Limb (tissue), 2 donors: ENCODE measurements at regions not wholly inside any gene's neighbourhood (a gene's known extent, or its start where the extent isn't known, plus 50 kb on each side); places are given as distances from the start of the nearest gene placed in this dataset.

Source experiments
- DNase-seq, 2 donors: peaks; one replicate each; pipeline ENCODE4 v3.0.0-alpha.2; 2016; ENCODE audit errors: extremely low spot score in 2 of 2

DNA sequence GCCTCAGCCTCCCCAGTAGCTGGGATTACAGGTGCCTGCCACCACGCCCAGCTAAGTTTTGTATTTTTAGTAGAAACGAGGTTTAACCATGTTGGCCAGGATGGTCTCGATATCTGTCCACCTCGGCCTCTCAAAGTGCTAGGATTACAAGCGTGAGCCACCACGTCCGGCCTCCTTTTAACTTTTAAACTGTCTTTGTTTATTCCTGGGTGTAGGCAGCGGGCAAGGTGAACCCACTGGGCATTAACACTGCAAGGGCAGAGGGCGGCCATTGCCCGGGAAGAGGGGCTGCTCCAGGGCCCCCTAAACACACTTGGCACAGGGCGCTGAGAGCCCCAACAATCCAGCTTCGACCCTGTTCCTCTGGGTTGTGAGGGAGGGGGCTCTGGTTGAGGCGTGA lies 693.6 kb downstream of the BRD1 start:
- DNase-seq: no peak

DNA sequence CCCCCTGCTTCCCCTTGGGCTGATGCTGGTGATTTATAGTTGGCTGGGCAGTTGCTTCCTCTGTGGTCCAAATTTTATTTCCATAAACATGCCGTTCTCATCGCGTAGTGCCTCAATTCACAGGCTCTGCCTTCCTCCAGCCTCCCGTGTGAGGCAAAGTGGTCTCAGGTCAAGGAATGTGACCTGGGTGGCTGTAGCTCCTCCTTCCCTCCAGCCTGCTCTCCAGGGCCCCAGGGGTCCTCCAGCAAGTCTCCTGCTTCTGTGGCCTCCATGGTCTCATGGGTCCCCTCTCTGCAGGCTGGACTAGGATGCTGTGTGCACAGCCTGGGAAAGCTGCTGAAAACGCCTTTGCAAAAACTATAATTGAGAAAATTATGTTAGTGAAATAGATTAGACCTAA lies 694.1 kb downstream of the BRD1 start:
- DNase-seq: no peak

DNA sequence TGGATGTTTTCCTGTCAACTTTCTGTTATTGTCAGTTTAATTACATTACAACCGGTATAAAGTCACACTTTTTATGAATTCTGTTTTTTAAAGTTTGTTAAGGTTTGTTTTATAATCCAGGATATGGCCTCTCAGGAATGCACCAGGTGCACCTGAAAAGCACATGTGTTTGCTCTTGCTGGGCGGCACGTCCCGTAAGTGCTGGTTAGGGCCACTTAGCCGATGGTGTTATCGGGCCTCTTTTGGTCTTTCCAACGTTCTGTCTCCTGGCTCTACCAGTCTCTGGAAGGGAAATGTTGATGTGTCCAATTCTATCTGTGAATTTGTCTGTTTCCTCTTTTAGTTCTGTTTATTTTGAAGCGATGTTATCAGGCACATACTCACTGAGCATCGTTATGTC lies 695.7 kb downstream of the BRD1 start:
- no peak for DNase-seq

DNA sequence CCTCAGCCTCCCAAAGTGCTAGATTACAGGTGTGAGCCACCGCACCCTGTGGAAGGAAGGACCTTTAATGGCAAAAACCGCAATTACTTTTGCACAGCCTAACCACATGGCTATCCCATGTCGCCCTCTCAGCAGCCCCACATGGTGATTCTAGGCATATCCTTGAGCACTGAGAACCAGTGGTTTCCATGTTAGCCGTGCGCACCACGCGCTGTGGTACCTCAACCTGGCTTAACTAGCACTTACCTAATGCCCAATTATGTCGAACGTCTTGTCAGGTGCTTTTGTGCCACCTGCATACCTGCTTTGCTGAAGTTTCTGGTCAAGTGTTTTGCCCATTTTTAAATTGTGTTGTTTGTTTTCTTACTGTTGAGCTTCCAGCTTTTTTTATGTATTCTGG lies 697.9 kb downstream of the BRD1 start:
- no peak for DNase-seq

DNA sequence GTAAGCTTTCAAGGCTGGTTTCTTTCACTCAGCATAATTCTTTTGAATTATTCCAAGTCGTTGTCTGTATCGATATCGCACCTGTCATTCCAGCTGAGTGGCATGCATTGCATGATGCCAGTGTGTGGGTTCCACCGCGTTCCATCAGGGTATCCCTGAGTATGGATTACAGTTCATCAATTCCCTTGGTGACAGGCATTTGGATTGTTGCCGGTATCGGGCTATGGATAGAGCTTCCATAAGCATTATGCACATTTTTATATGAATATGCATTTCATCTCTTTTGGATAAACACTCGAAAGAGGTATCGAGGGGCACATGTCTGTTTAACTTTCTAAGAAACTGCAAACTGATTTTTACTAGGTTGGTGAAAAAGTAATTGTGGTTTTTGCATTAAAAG lies 698.8 kb downstream of the BRD1 start:
- DNase-seq: no peak

DNA sequence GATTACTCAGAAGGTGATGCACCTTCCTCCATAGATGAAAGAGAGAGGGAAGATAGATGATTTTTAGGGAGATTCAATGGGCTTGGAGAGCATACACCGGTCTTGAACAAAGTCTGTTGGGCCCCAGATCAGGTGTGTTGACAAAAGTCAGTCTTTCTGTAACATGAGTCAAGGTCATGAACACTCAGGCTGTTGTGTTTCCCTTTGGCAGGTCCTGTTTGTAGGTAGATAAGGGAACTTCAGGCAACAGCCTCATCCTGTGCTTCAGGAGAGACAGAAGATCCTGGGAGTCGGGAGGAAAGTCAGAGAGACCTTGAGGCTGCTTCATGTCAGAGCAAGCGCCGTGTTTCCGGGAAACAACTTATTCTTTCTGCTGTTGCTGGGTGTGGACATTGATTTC lies 703.1 kb downstream of the BRD1 start:
- DNase-seq: no peak

DNA sequence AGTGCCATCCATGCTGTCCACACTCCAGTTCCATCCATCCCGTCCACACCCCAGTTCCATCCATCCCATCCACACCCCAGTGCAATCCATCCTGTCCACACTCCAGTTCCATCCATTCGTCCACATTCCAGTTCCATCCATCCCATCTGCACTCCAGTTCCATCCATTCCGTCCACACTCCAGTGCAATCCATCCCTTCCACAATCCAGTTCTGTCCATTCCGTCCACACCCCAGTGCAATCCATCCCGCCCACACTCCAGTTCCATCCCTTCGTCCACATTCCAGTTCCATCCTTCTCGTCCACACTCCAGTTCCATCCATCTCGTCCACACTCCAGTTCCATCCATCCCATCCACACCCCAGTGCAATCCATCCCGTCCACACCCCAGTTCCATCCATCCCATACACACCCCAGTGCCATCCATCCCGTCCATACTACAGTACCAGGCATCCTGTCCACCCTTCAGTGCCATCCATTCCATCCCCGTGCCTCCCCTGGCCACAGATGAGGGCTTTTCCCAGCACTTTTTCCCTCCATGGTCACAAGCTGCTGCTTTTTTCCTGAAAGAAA lies 704.0 kb downstream of the BRD1 start:
- DNase-seq: no peak

DNA sequence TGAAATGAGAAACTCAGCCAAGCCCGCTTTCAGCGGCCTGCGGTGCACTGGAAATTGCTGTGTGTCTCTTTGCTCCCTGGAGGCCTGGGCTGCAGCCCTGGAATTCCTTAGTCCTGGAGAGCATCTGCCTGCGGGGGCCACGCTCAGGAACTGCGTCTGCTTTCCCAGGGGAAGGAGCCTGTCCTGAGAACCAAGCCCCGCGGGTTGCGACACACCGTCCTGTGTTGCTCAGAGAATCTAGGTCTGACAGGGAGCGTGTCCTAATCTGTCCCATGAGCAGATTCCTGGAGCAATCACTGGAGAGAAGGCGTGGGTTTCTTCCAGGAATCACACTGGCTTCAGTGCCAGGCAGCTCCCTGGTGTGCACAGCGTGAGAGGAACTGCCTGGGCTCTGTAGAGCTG lies 708.1 kb downstream of the BRD1 start:
- no peak for DNase-seq

DNA sequence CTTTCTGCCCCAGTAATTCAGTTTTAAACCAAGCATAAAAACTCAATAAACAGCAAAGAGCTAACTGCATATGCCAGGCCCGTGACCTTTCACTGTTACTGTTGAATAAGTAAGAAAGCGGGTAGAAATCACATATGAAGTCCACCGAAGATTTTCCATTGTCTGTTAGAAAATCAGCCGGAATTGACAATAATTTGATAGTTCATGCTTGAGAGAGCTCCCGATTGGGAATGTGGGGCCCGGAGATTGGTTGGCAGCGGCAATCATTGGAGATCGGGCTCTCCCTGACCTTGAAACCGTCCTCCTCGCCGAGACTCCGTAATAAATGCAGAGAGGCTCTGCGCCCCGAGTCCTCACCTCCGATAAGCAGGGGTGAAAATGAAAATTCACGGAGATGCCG lies 709.6 kb downstream of the BRD1 start:
- no peak for DNase-seq

DNA sequence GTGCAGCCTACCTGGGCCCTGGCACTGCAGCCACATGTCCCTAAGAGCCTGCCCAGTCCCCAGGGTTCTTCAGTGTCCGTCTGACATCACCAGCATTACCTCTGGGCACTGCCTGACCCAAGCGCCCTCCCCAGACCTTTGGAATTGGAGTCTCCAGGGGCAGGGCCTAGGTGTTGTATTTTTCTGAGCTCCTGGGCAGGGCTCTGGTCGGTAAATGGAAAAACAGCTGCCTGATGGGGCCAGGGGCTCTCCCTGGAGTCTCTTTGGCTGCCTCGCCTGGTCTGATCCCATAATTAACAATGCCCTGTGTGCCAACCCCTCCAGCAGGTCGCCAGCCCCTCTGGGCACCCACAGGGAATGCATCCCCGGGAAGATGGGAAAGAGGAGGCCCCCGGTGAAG lies 710.2 kb downstream of the BRD1 start:
- no peak for DNase-seq

DNA sequence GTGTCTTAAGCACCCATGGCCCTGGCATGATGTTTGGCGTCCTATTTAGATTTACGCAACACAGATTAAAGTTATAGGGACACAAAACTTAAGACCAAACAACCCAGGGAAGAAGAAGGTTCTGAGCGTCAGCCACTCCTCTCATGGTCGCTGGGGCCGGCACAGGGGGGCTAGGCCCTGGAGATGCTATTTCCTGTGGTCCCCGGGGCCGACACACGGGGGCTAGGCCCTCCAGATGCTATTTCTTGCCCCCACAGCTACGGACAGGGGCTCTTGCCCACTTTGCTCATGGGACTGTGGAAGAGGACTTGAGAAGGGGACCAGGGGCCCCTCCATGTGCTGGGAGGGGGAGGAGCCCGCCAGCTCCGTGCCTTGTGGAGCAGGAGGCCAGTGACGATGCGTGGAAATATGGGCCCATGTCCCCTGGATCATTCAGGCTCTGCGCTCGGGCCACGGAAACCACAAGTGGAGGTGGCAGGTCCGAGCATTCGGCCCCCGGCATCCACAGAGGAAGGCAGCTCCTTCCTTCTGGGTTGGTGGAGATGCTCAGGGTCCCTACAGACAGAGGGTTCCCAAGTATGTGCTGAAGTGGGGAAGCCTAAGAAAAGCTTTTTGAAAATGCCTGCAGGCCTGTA lies 711.1 kb downstream of the BRD1 start:
- no peak for DNase-seq

DNA sequence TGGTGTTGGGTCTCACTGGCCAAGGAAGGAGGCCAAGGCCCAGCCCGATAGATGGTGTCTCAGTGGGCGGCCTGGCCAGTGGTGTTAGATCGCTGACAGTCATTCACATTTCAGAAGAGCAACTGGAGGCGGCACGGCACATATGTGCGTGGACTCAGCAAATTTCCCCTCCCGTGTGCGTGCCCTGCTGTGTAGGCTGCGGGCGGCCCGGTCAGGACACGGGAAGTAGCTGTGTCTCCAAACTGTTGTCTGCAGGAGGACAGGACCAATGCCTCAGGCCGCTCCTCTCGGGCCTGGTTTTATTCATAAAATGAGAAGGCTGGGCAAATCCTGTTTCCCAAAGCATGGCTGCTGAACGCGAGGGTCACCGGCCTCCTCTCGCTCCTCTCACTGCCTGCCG lies 711.7 kb downstream of the BRD1 start:
- no peak for DNase-seq

DNA sequence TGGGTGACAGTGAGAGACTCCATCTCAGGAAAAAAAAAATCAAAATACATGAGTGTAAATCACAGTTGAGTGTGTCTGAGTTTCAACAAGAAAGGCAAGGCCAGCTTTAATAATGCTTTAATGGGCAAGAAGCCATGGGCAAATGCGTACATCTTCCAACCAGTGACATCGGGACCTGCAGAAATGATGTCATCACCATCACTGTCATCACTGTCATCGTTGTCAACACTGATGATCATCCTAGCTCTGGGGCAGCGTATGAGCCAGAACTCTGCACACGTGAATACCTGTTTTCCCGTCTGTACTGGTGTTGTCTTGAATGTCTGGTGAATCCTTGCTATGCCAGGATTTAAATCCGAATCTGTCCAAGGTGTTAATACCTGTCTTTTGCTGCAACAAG lies 712.5 kb downstream of the BRD1 start:
- DNase-seq: no peak

DNA sequence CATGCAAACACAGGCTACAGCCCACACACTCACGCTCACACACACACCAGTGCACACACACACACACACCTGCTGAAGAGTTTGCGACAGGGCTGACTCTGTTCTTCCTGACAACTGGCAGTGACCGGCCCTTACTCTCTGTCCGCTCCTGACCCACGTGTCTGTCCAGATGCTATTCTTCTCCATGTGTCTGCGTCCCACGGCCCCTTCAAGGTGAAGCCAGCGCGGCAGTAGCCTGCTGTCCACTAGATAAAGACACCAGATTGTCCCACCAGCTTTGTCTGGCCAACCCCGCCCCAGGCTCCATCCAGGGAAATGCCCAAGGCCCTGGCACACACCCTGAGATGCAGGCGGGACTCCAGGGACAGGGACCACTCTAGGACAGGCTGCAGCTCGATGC lies 713.9 kb downstream of the BRD1 start:
- DNase-seq: no peak

DNA sequence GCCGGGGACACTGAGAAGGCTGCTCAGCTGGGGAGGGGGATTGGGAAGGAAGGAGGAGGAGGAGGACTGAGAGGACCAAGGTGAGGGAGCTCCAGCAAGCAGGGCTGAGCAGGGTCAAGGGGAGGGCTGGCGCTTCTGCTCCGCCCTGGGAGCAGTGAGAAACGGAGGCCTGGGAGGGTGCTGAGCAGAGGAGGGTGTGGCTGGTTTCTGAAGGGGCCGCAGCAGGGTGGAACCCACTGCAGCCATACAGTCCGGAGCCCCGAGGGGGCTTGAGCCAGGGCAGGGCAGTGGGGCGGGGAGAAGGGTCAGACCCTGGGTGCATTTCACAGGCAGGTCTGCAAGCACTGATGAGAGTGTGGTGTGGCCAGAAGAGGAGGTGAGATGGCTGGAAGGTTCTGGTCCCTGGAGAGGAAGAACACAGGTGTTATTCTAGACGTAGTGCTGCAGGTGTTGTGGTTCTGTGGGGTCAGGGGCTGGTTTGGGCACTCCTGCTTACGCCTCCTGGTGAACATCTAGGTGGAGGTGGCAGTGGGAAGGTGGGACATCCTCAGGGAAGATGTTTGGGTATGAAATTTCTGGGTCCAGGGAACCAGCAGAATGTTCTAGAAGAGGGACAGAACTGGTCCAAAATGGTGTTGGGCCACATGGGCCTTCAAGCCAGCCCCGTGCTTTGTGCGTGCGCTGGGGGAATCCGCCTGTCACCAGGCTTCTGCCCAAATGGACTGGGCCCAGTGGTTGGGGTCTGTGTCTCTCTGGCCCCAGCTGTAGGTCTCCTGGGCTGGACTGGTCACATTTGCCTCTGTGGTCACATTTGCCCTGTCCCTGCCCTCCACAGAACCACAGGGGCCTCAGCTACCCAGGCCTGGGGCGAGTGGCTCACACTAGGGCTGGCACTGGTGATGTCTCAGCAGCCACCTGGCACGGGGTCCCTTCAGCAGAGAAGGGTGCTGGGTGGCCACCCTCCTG lies 714.7 kb downstream of the BRD1 start:
- DNase-seq: no peak

DNA sequence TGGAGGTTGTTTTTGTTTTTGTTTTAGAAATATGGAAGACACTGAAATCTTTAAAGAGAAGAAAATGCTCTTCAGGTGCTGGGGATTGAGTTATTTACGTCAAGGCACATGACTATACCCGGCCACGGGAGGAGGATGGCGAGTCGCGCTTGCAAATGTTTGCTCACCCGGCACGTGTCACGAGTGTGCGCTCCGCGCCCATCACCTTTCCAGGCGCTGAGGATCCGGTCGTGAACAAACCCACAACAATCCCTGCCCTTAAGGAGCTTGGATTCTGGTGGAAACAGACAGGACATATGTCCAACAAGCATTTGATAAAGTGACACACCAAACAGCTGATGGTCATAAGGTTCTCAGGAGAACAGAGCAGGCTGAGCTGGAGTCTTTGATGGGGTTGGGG lies 715.5 kb downstream of the BRD1 start:
- no peak for DNase-seq

DNA sequence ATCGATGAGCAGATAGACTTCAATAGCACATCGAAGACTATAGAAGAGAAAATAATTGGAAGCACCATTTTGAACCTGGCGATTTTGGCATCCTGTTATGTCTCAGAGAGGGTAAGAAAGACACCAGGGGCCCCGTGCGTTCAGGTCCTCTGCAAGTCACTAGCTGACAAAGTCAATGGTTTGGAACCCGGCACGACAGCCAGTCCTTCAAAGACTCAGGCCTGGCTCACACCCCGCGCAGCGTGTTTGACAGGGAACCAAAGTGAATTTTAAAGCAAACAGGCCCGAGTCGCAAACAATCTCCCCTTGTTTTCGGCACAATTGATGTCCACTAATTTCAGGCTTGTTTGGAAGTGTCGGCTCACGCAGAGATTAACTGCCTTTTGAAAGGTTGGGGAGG lies 716.6 kb downstream of the BRD1 start:
- DNase-seq: no peak

DNA sequence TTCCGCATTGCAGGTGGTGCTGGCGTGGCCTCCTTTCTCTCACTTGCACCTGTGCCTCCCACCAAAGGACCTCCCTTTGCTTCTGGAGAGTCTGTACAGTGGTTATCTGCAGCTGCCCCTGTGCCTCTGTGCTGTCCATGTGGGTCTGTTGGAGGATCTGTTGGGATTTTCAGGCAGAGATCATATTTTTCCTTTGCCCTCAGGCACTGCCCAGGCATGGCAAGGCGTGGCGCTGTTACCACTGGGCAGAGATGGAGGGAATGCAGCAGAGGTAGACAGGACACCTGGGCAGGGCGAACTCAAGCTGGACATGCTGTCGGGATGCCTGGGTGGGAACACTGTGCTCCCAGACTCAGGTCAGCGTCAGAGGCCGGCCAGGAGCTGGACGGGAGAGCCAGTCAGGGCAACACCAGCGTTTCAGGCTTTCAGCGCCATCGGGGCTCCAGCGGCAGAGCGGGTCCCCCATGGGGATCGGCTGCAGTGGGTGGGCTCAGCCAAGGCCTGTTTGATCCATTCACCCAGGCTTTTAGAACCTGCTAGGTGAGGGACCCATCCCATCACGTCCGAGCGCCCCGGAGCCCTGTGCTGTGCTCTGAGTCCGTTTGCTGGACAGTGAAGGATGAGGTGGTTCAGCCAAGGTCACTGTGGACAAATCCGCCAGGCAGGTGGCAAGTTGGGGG lies 718.9 kb downstream of the BRD1 start:
- DNase-seq: no peak

DNA sequence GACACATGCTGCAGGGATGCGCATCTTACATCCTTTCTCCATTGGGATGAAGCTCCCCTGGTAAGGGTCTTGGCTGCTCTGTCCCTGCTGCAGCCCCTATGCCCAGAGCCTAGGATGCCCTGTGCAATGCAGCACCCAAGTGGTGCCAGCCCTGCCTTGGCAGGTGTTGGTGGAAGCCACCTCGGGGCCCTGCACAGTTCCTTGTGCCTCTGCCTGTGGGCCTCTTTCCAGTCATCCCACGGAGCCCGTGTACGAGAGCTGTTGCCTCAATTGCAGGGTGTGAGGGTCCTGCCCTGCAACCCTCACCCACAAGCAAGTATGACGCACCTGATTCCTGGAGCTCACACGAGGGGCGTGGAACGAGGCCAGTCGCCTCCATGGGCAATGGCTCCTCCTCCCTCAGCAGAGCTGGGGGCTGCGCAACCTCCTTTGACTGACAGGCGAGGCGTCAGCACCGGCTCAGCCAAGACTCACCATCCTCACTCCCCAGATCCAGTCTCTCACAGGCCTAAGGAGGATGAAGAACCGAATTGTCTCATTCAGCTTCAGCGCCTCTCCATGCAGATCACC lies 719.6 kb downstream of the BRD1 start:
- DNase-seq: no peak

DNA sequence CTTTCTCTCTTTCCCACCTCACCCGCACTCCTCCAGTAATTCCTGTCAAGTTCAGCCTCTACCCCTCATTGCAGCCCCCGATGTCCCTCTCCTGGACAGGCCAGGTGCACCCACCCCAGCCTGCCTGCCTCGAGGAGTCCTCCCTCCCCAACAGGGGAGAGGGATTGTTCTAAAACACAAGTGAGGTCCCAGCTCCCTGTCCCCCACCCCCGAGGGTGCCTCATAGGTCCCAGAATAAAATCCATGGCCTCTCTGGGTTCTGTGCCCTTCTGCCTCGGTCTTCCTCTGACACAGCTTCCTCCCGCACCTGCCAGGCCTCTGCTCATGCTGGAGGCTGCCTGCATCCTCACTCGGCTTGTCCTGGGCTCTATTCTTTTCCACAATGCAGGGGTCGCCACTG lies 720.1 kb downstream of the BRD1 start:
- DNase-seq: no peak

DNA sequence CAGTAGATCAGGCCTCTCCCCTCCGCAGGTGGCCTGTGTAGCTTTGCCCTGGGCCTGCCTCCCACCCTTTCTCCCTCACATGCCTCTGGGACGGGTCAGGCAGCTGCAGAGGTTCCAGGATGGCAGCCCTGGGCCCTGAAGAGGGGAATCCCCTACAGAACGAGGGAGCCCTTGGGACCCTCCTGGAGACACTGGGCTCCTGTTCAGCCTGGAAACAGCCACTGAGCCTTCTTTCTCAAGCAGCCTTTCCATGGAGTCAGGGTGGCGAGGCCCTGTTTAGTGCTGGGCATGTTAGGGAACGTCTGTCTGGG lies 720.9 kb downstream of the BRD1 start:
- DNase-seq: no peak
